HG03196 (cell line): ENCODE measurements at regions not wholly inside any gene's neighbourhood (a gene's known extent, or its start where the extent isn't known, plus 50 kb on each side); places are given as distances from the start of the nearest gene placed in this dataset.

Experiments
- ATAC-seq: cut with Tn5 transposase; IDR thresholded peaks from one replicate; pipeline ENCODE4 v1.9.1; 2021; ENCODE audit not compliant: unreplicated experiment

GRCh38 chr7:145665499-145666258, 450.9 kb upstream of the CNTNAP2 start:
- ATAC-seq = no peak

- ATAC-seq = no peak
Observed at GRCh38 chr7:145655666-145656065, 460.9 kb upstream of the CNTNAP2 start.

GRCh38 chr7:145645135-145645515, 471.5 kb upstream of the CNTNAP2 start:
- no peak for ATAC-seq

GRCh38 chr7:145644426-145645134, 472.0 kb upstream of the CNTNAP2 start:
- ATAC-seq = no peak

GRCh38 chr7:145643981-145644380, 472.6 kb upstream of the CNTNAP2 start:
- no peak for ATAC-seq

- no peak for ATAC-seq
Observed at GRCh38 chr7:145633513-145633912, 483.1 kb upstream of the CNTNAP2 start.

GRCh38 chr7:145624618-145625017, 492.0 kb upstream of the CNTNAP2 start:
- ATAC-seq = no peak

GRCh38 chr7:145605963-145606362, 510.6 kb upstream of the CNTNAP2 start:
- no peak for ATAC-seq

GRCh38 chr7:145599376-145599775, 517.2 kb upstream of the CNTNAP2 start:
- ATAC-seq = no peak

- ATAC-seq = no peak
Observed at GRCh38 chr7:145584401-145584800, 532.2 kb upstream of the CNTNAP2 start.

GRCh38 chr7:145582742-145583303, 533.8 kb upstream of the CNTNAP2 start:
- no peak for ATAC-seq

GRCh38 chr7:145557805-145558204, 558.8 kb upstream of the CNTNAP2 start:
- ATAC-seq = no peak

GRCh38 chr7:145543242-145543641, 573.4 kb upstream of the CNTNAP2 start:
- no peak for ATAC-seq

- no peak for ATAC-seq
Observed at GRCh38 chr7:145539910-145540309, 576.7 kb upstream of the CNTNAP2 start.

- no peak for ATAC-seq
Observed at GRCh38 chr7:145534301-145534700, 582.3 kb upstream of the CNTNAP2 start.

GRCh38 chr7:145520284-145520683, 596.3 kb upstream of the CNTNAP2 start:
- ATAC-seq = no peak

GRCh38 chr7:145511004-145511403, 605.6 kb upstream of the CNTNAP2 start:
- no peak for ATAC-seq

GRCh38 chr7:145497911-145498525, 618.6 kb upstream of the CNTNAP2 start:
- ATAC-seq = no peak

- no peak for ATAC-seq
Observed at GRCh38 chr7:145490356-145490755, 626.2 kb upstream of the CNTNAP2 start.

GRCh38 chr7:145489609-145490008, 627.0 kb upstream of the CNTNAP2 start:
- no peak for ATAC-seq

GRCh38 chr7:145488816-145489215, 627.8 kb upstream of the CNTNAP2 start:
- no peak for ATAC-seq

- no peak for ATAC-seq
Observed at GRCh38 chr7:145481985-145482384, 634.6 kb upstream of the CNTNAP2 start.
